NCI-H446 treated with DMSO at 0.1 percent for 48 hours (cell line): ENCODE measurements at regions not wholly inside any gene's neighbourhood (a gene's known extent, or its start where the extent isn't known, plus 50 kb on each side); places are given as distances from the start of the nearest gene placed in this dataset.
"Not testable (repeated sequence)": the region's sequence is repeated elsewhere in the genome, so short reads cannot be mapped to it uniquely, and the experiment has no call there.

Experiments used
- DNase-seq: peaks from one replicate; lab custom pipeline; 2025; lab: John Stamatoyannopoulos, UW

GRCh38 chr1:199220031-199220430, 581.2 kb downstream of the PTPRC start:
- no peak for DNase-seq

GRCh38 chr1:199221371-199222150, 582.7 kb downstream of the PTPRC start:
- no peak for DNase-seq

GRCh38 chr1:199223936-199224335, 585.1 kb downstream of the PTPRC start:
- no peak for DNase-seq

- DNase-seq = no peak
Measured at GRCh38 chr1:199226163-199226562, 587.3 kb downstream of the PTPRC start.

GRCh38 chr1:199242147-199242546, 603.3 kb downstream of the PTPRC start:
- no peak for DNase-seq

- DNase-seq = no peak
Measured at GRCh38 chr1:199242601-199243000, 603.8 kb downstream of the PTPRC start.

- DNase-seq = peak; percentile 56
Measured at GRCh38 chr1:199243423-199244061, 604.7 kb downstream of the PTPRC start.

- DNase-seq = no peak
Measured at GRCh38 chr1:199245946-199246345, 607.1 kb downstream of the PTPRC start.

GRCh38 chr1:199246716-199247115, 607.9 kb downstream of the PTPRC start:
- DNase-seq = no peak

- DNase-seq = no peak
Measured at GRCh38 chr1:199247891-199248290, 609.1 kb downstream of the PTPRC start.

GRCh38 chr1:199254040-199254439, 615.2 kb downstream of the PTPRC start:
- not testable (repeated sequence) for DNase-seq

GRCh38 chr1:199261328-199261727, 622.5 kb downstream of the PTPRC start:
- DNase-seq = no peak

GRCh38 chr1:199264283-199264682, 625.4 kb downstream of the PTPRC start:
- DNase-seq = no peak

- DNase-seq = no peak
Measured at GRCh38 chr1:199264911-199265310, 626.1 kb downstream of the PTPRC start.

GRCh38 chr1:199265319-199265718, 626.5 kb downstream of the PTPRC start:
- DNase-seq = no peak

- no peak for DNase-seq
Measured at GRCh38 chr1:199269241-199269640, 630.4 kb downstream of the PTPRC start.

- no peak for DNase-seq
Measured at GRCh38 chr1:199272139-199272544, 633.3 kb downstream of the PTPRC start.

GRCh38 chr1:199272628-199273086, 633.8 kb downstream of the PTPRC start:
- peak; percentile 76 for DNase-seq

GRCh38 chr1:199273837-199274379, 635.1 kb downstream of the PTPRC start:
- no peak for DNase-seq

GRCh38 chr1:199279067-199279466, 640.2 kb downstream of the PTPRC start:
- no peak for DNase-seq

GRCh38 chr1:199279872-199280645, 641.2 kb downstream of the PTPRC start:
- DNase-seq = no peak

- no peak for DNase-seq
Measured at GRCh38 chr1:199282751-199283305, 644.0 kb downstream of the PTPRC start.
